RKO (cell line): ENCODE measurements at regions not wholly inside any gene's neighbourhood (a gene's known extent, or its start where the extent isn't known, plus 50 kb on each side); places are given as distances from the start of the nearest gene placed in this dataset.

Source experiments
- DNase-seq: peaks from one replicate; pipeline ENCODE4 v3.0.0-alpha.2; 2016; ENCODE audit warnings: low spot score

GRCh38 chr10:2445370-2445769 lies 622.0 kb upstream of the PFKP start:
- no peak for DNase-seq

GRCh38 chr10:2439983-2440382 lies 627.4 kb upstream of the PFKP start:
- DNase-seq = no peak

GRCh38 chr10:2439000-2439399 lies 628.3 kb upstream of the PFKP start:
- no peak for DNase-seq

GRCh38 chr10:2438248-2438939 lies 629.0 kb upstream of the PFKP start:
- no peak for DNase-seq

GRCh38 chr10:2436933-2437332 lies 630.4 kb upstream of the PFKP start:
- DNase-seq = no peak

- no peak for DNase-seq
These were observed 635.4 kb upstream of the PFKP start for GRCh38 chr10:2431961-2432360.

GRCh38 chr10:2427412-2427811 lies 639.9 kb upstream of the PFKP start:
- no peak for DNase-seq

- DNase-seq = no peak
These were observed 642.0 kb upstream of the PFKP start for GRCh38 chr10:2425320-2425719.

- DNase-seq = no peak
These were observed 652.8 kb upstream of the PFKP start for GRCh38 chr10:2414562-2414961.

- DNase-seq = no peak
These were observed 653.3 kb upstream of the PFKP start for GRCh38 chr10:2414039-2414438.

GRCh38 chr10:2410049-2410448 lies 657.3 kb upstream of the PFKP start:
- DNase-seq = no peak

GRCh38 chr10:2401459-2401858 lies 664.1 kb upstream of the ADARB2 start:
- DNase-seq = no peak

- DNase-seq = no peak
These were observed 662.2 kb upstream of the ADARB2 start for GRCh38 chr10:2399482-2399881.

GRCh38 chr10:2392145-2392812 lies 655.0 kb upstream of the ADARB2 start:
- no peak for DNase-seq

- DNase-seq = no peak
These were observed 650.3 kb upstream of the ADARB2 start for GRCh38 chr10:2387672-2388071.

GRCh38 chr10:2387261-2387660 lies 649.9 kb upstream of the ADARB2 start:
- no peak for DNase-seq

- no peak for DNase-seq
These were observed 642.9 kb upstream of the ADARB2 start for GRCh38 chr10:2380218-2380617.

GRCh38 chr10:2367083-2367482 lies 629.8 kb upstream of the ADARB2 start:
- no peak for DNase-seq

GRCh38 chr10:2366264-2366931 lies 629.1 kb upstream of the ADARB2 start:
- no peak for DNase-seq

GRCh38 chr10:2362331-2362730 lies 625.0 kb upstream of the ADARB2 start:
- no peak for DNase-seq

- no peak for DNase-seq
These were observed 621.3 kb upstream of the ADARB2 start for GRCh38 chr10:2358586-2358985.

GRCh38 chr10:2356670-2357069 lies 619.3 kb upstream of the ADARB2 start:
- DNase-seq = no peak

- no peak for DNase-seq
These were observed 614.2 kb upstream of the ADARB2 start for GRCh38 chr10:2351566-2351965.
